AG04450 (cell line): ENCODE measurements at regions not wholly inside any gene's neighbourhood (a gene's known extent, or its start where the extent isn't known, plus 50 kb on each side); places are given as distances from the start of the nearest gene placed in this dataset.

Experiments used
- CTCF ChIA-PET: fragments of 300-600, 350-600 bp; formaldehyde crosslinking; extraction: SDS; loops from one replicate; lab custom pipeline; 2022; ENCODE audit warnings: antibody characterized with exemption, inconsistent platforms; lab: Charles Lee
- POLR2A ChIA-PET: fragments of 350-600 bp; formaldehyde crosslinking; extraction: SDS; loops from one replicate; lab custom pipeline; 2021; ENCODE audit warnings: antibody characterized with exemption, inconsistent platforms; lab: Yijun Ruan, JAX
- DNase-seq: peaks from one replicate; pipeline ENCODE4 v3.0.0-alpha.2; 2011; ENCODE audit warnings: low read depth, low spot score
- H3K27ac ChIP-seq: one replicate; pipeline ENCODE4 v1.5.1; 2012; ENCODE audit warnings: low read depth, low read length, control low read depth
- H3K27me3 ChIP-seq: one replicate; pipeline ENCODE4 v1.6.0; 2012; ENCODE audit warnings: low read length; ENCODE audit not compliant: control insufficient read depth, insufficient read depth
- H3K4me3 ChIP-seq: 2 replicates; pipeline ENCODE4 v1.5.1; 2011; ENCODE audit warnings: mild to moderate bottlenecking, low read depth, low read length, control low read depth
- H3K9me3 ChIP-seq: 2 replicates; pipeline ENCODE4 v1.5.1; 2012; ENCODE audit warnings: low read length; ENCODE audit not compliant: control insufficient read depth, insufficient read depth
- CTCF ChIP-seq: IDR thresholded peaks from 2 replicates; pipeline ENCODE4 v1.5.1; 2011; ENCODE audit warnings: low read depth, low read length, control low read depth, inconsistent platforms

GRCh38 chr3:84008623-84009022, 950.2 kb upstream of the CADM2 start:
- TF ChIP-seq CTCF, result no peak
- CTCF ChIA-PET, result no interaction called here
- Histone ChIP-seq H3K4me3 (no peak overlapping the region), H3K27ac (no peak overlapping the region), H3K27me3 (no peaks in the 10 kb centered on the region), H3K9me3 (no peaks in the 10 kb centered on the region; the same call in 1 of the 2 replicates)
- no peak for DNase-seq
- POLR2A ChIA-PET, result no interaction called here

GRCh38 chr3:84023842-84024241, 934.9 kb upstream of the CADM2 start:
- Histone ChIP-seq H3K27me3 (no peaks in the 10 kb centered on the region), H3K4me3 (no peak overlapping the region), H3K27ac (no peak overlapping the region), H3K9me3 (no peaks in the 10 kb centered on the region)
- ChIA-PET POLR2A (no interaction called here), CTCF (no interaction called here)
- TF ChIP-seq CTCF, result no peak
- DNase-seq, result no peak

- DNase-seq, result no peak
- H3K4me3 ChIP-seq, result no peak overlapping the region
- CTCF ChIA-PET, result no interaction called here
- no peaks in the 10 kb centered on the region for H3K27me3 ChIP-seq
- TF ChIP-seq CTCF, result no peak
- POLR2A ChIA-PET, result no interaction called here
- H3K27ac ChIP-seq, result no peak overlapping the region
- H3K9me3 ChIP-seq, result no peaks in the 10 kb centered on the region
These were observed 919.7 kb upstream of the CADM2 start for GRCh38 chr3:84039099-84039498.

- ChIA-PET CTCF (no interaction called here), POLR2A (no interaction called here)
- H3K4me3 ChIP-seq, result no peak overlapping the region
- H3K9me3 ChIP-seq, result no peaks in the 10 kb centered on the region; the same call in 1 of the 2 replicates
- H3K27ac ChIP-seq, result no peak overlapping the region
- DNase-seq, result no peak
- H3K27me3 ChIP-seq, result no peaks in the 10 kb centered on the region
- TF ChIP-seq CTCF, result no peak
These were observed 916.2 kb upstream of the CADM2 start for GRCh38 chr3:84042399-84043106.

GRCh38 chr3:84066915-84067314, 891.9 kb upstream of the CADM2 start:
- TF ChIP-seq CTCF, result no peak
- ChIA-PET CTCF (no interaction called here), POLR2A (no interaction called here)
- no peak for DNase-seq
- Histone ChIP-seq H3K27me3 (no peaks in the 10 kb centered on the region), H3K4me3 (no peak overlapping the region), H3K27ac (no peak overlapping the region), H3K9me3 (no peaks in the 10 kb centered on the region)
